T47D (cell line): ENCODE measurements at regions not wholly inside any gene's neighbourhood (a gene's known extent, or its start where the extent isn't known, plus 50 kb on each side); places are given as distances from the start of the nearest gene placed in this dataset.

Source experiments
- DNase-seq, 2 experiments: peaks; one replicate each; pipeline versions ENCODE4 v3.0.0 to v3.0.0-alpha.2; 2011 to 2012; ENCODE audit warnings: low read depth in 1 of 2, low spot score in 1 of 2
- JUND ChIP-seq: IDR thresholded peaks from 2 replicates; pipeline ENCODE4 v1.6.1; 2012; ENCODE audit warnings: low read depth
- in situ Hi-C: cut with HindIII; loops from 2 replicates; pipeline ENCODE4 v1.10.0; 2016; ENCODE audit warnings: low sequenced_read_pairs, low pct_unique_long_range_greater_than_20kb

DNA sequence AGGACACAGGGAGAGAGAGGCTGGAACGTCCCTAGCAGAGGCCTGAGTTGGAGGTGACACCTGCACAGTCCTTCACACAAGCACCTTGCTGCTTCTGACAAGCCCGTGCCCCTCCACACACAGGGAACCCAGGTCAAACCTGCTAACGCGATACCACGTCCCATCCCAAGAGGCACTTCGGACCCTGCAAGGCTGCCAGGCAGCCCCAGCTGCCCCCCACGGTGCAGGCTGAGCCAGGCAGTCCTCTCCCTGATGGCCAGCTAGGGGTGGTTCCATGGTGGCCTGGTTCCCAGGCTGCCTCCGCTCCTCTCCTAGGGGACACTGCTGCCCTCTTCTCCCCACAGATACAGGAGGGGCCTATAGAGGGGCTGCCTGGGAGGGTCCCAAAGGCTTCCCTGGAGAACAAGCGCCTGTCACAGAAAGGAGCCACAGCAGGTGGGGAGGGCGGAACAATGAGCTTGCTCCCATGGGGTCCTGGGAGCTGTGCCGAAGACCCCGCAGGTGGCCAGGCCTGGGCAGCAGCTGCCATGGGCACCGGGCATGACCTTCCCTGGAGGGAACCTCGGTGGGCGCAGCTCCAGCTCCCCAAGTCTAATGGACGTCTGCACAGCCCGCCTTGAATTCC lies 434.2 kb upstream of the MYT1L start:
- DNase-seq: no peak
- no peak for TF ChIP-seq JUND
- in situ Hi-C loops: no loop called here

GRCh38 chr2:2764739-2765138 lies 433.7 kb upstream of the MYT1L start:
- DNase-seq: no peak
- in situ Hi-C loops: no loop called here
- TF ChIP-seq JUND: no peak

GRCh38 chr2:2764001-2764355 lies 432.9 kb upstream of the MYT1L start:
- no peak for TF ChIP-seq JUND
- no peak for DNase-seq
- in situ Hi-C loops: no loop called here

- no peak for DNase-seq
- TF ChIP-seq JUND: no peak
- in situ Hi-C loops: no loop called here
Measured at GRCh38 chr2:2763351-2764000, 432.4 kb upstream of the MYT1L start.

GRCh38 chr2:2762913-2763312 lies 431.8 kb upstream of the MYT1L start:
- DNase-seq: no peak
- no peak for TF ChIP-seq JUND
- in situ Hi-C loops: no loop called here

GRCh38 chr2:2762166-2762908 lies 431.3 kb upstream of the MYT1L start:
- in situ Hi-C loops: no loop called here
- no peak for DNase-seq

DNA sequence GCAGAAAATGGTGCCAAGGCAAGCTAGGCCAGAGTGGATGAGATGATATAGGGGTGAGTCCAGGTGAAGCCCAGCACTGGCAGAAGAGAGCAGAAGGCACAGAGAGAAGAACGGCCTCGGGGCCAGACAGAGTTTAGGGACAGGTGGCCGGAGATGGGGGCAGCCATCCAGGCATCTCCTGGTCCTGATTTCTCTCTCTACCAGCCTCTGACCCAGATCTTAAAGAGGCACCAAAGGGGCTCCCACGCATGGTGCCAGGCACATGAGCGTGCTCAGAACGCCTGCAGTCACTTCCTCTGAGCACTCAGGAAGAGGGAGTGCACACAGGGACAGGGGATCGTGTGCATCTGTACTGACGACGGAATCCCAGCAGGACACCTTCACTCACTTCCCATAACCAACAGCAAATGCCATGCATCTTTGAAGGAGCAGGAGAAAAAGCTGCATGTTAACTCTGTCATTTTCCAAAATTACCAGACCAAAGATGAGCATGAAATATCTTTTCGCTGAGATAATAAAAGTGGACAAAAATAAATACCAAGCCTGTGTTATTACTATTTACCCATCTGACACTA lies 427.8 kb upstream of the MYT1L start:
- in situ Hi-C loops: no loop called here
- no peak for TF ChIP-seq JUND
- DNase-seq: no peak

More at GRCh38 chr2:2762166-2762908, 431.3 kb upstream of the MYT1L start:
- no peak for TF ChIP-seq JUND

- DNase-seq: no peak
- in situ Hi-C loops: no loop called here
- TF ChIP-seq JUND: no peak
Measured at GRCh38 chr2:2757764-2758163, 426.7 kb upstream of the MYT1L start.

DNA sequence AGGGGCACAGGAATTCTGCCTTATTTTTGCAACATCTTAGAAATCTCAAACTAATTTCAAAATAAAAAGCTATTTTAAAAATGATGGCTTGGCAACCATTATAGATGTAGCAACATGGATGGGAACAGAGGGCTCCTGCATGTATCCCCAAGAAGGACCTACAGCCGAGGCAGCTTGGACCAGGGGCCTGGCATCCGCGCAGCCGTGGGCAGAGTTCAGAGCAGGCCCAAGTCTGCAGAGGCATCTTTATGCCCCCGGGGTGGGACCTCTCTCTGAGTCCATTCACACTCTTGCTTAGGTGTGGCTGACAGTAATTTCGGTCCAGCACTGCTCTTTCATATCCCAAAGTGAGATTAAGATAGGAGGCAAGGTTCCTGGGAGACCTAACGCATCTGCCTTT lies 425.8 kb upstream of the MYT1L start:
- no peak for DNase-seq
- in situ Hi-C loops: no loop called here
- TF ChIP-seq JUND: no peak

- no peak for DNase-seq
- in situ Hi-C loops: no loop called here
- TF ChIP-seq JUND: no peak
Measured at GRCh38 chr2:2755990-2756389, 424.9 kb upstream of the MYT1L start.

DNA sequence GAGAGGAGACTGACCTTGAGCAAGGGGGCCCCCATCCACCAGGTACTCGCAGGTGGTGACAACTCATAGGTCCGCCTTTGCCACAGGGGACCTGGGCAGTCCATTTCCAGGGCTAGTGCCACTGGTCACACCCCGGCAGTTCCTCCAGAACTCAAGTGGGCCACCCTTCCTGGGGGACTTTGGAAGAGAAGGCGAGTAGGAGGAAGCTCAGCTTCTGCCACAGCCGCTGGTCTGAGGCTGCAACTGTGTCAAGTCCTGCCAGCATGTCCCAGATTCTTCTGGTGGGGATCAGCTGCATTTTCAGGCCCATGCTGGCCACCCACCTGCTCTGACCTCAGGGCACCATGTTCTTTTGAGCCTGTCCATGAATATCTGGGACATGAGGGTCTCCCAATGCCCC lies 423.9 kb upstream of the MYT1L start:
- no peak for TF ChIP-seq JUND
- in situ Hi-C loops: no loop called here
- no peak for DNase-seq

DNA sequence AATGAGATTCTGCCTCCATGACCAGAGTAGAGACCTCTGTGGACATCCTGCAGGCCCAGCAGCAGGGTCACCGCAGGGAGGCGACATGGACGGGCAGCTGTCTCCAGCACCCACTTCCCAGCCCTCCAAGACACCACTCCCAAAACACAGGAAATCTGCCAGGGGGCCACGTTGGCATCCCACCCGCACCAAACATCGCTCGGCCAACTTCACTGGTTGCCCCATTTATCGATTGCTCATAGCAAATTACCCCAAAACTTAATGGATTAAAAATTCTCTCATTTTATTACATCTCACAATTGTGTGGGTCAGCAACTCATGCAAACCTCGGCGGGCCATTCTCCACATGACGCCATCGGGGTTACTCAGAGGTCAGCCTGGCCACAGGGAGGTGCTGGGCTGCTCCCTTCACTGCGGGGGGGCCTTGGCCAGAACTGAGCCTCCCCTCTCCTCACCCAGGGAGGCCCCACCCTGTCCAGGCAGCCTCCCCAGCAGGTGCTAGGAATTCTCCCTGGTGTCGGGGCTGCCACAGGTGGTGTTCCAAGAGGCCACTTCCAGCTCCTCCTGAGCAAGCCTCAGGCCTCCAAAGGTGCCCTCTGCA lies 420.7 kb upstream of the MYT1L start:
- TF ChIP-seq JUND: no peak
- in situ Hi-C loops: no loop called here

More for the DNA sequence above, 420.7 kb upstream of the MYT1L start:
- no peak for DNase-seq
